Large intestine (tissue), 3 donors: ENCODE measurements at regions not wholly inside any gene's neighbourhood (a gene's known extent, or its start where the extent isn't known, plus 50 kb on each side); places are given as distances from the start of the nearest gene placed in this dataset.

Experiments
- DNase-seq, 2 donors: peaks; one replicate each; pipeline versions ENCODE4 v3.0.0 to v3.0.0-alpha.2; 2013
- H3K27ac ChIP-seq: one replicate; pipeline ENCODE4 v1.5.1; 2013; ENCODE audit warnings: low read length
- H3K27me3 ChIP-seq: 2 replicates; pipeline ENCODE4 v1.6.1; 2013; ENCODE audit warnings: low read length; ENCODE audit not compliant: control insufficient read depth, insufficient read depth
- H3K36me3 ChIP-seq: 2 replicates; pipeline ENCODE4 v1.6.1; 2013; ENCODE audit warnings: low read length; ENCODE audit not compliant: control insufficient read depth, insufficient read depth
- H3K4me1 ChIP-seq: one replicate; pipeline ENCODE4 v1.6.1; 2013; ENCODE audit warnings: low read length; ENCODE audit not compliant: control insufficient read depth, insufficient read depth
- H3K4me3 ChIP-seq: one replicate; pipeline ENCODE4 v1.5.1; 2013; ENCODE audit warnings: low read length
- H3K9me3 ChIP-seq: one replicate; pipeline ENCODE4 v1.6.1; 2013; ENCODE audit warnings: mild to moderate bottlenecking, low read depth, low read length, moderate library complexity; ENCODE audit not compliant: control insufficient read depth
- WGBS: methylation state at CpG from one replicate; pipeline ENCODE4 v1.1.5; 2013; ENCODE audit warnings: low lambda C conversion rate; ENCODE audit not compliant: insufficient coverage; 5-methylcytosine and 5-hydroxymethylcytosine counted together

GRCh38 chr3:5466065-5466464 lies 278.6 kb downstream of the EDEM1 start:
- H3K9me3 ChIP-seq: no peaks in the 10 kb centered on the region
- no peaks in the 10 kb centered on the region for H3K36me3 ChIP-seq
- DNase-seq: no peak
- 85% methylated on average over 2 of the region's 3 CpGs for WGBS
- H3K27ac ChIP-seq: no peak overlapping the region
- no peaks in the 10 kb centered on the region for H3K4me1 ChIP-seq
- H3K4me3 ChIP-seq: no peak overlapping the region
- no peaks in the 10 kb centered on the region for H3K27me3 ChIP-seq

GRCh38 chr3:5466717-5467116 lies 279.2 kb downstream of the EDEM1 start:
- H3K27me3 ChIP-seq: no peaks in the 10 kb centered on the region
- H3K4me3 ChIP-seq: no peak overlapping the region
- H3K36me3 ChIP-seq: no peaks in the 10 kb centered on the region
- no peaks in the 10 kb centered on the region for H3K4me1 ChIP-seq
- DNase-seq: no peak
- H3K27ac ChIP-seq: no peak overlapping the region
- H3K9me3 ChIP-seq: no peaks in the 10 kb centered on the region
- no CpG with 5 or more reads among the region's 1 CpG for WGBS

GRCh38 chr3:5473471-5473870 lies 286.0 kb downstream of the EDEM1 start:
- Histone ChIP-seq H3K36me3 (no peaks in the 10 kb centered on the region), H3K4me3 (no peak overlapping the region), H3K9me3 (no peaks in the 10 kb centered on the region), H3K4me1 (no peaks in the 10 kb centered on the region), H3K27ac (no peak overlapping the region), H3K27me3 (no peaks in the 10 kb centered on the region)
- WGBS: no CpG with 5 or more reads among the region's 1 CpG
- DNase-seq: no peak

GRCh38 chr3:5476403-5476802 lies 288.9 kb downstream of the EDEM1 start:
- WGBS: no CpG with 5 or more reads among the region's 2 CpGs
- no peaks in the 10 kb centered on the region for H3K4me1 ChIP-seq

GRCh38 chr3:5479229-5479799 lies 291.8 kb downstream of the EDEM1 start:
- Histone ChIP-seq H3K9me3 (no peaks in the 10 kb centered on the region), H3K4me3 (no peak overlapping the region), H3K36me3 (no peaks in the 10 kb centered on the region), H3K27ac (no peak overlapping the region), H3K27me3 (no peaks in the 10 kb centered on the region), H3K4me1 (no peaks in the 10 kb centered on the region)
- WGBS: 100% methylated on average over 1 of the region's 2 CpGs
- no peak for DNase-seq

More at GRCh38 chr3:5476403-5476802, 288.9 kb downstream of the EDEM1 start:
- no peaks in the 10 kb centered on the region for H3K9me3 ChIP-seq
- no peak overlapping the region for H3K4me3 ChIP-seq
- H3K27me3 ChIP-seq: no peaks in the 10 kb centered on the region
- no peaks in the 10 kb centered on the region for H3K36me3 ChIP-seq
- DNase-seq: no peak
- no peak overlapping the region for H3K27ac ChIP-seq

GRCh38 chr3:5480190-5480589 lies 292.7 kb downstream of the EDEM1 start:
- DNase-seq: no peak
- H3K9me3 ChIP-seq: no peaks in the 10 kb centered on the region
- no peak overlapping the region for H3K4me3 ChIP-seq
- no peaks in the 10 kb centered on the region for H3K4me1 ChIP-seq
- H3K36me3 ChIP-seq: no peaks in the 10 kb centered on the region
- no peak overlapping the region for H3K27ac ChIP-seq
- WGBS: 35% methylated on average over 2 of the region's 8 CpGs
- no peaks in the 10 kb centered on the region for H3K27me3 ChIP-seq

- Histone ChIP-seq H3K9me3 (no peaks in the 10 kb centered on the region), H3K27ac (no peak overlapping the region), H3K36me3 (no peaks in the 10 kb centered on the region), H3K4me3 (no peak overlapping the region), H3K4me1 (no peaks in the 10 kb centered on the region), H3K27me3 (no peaks in the 10 kb centered on the region)
- DNase-seq: no peak
- 95% methylated on average over 2 of the region's 5 CpGs for WGBS
Observed at GRCh38 chr3:5485427-5485826, 297.9 kb downstream of the EDEM1 start.

- no peaks in the 10 kb centered on the region for H3K27me3 ChIP-seq
- H3K4me1 ChIP-seq: no peaks in the 10 kb centered on the region
- no peaks in the 10 kb centered on the region for H3K36me3 ChIP-seq
- no peak overlapping the region for H3K27ac ChIP-seq
- no peak for DNase-seq
- H3K9me3 ChIP-seq: no peaks in the 10 kb centered on the region
- WGBS: 82% methylated on average over 7 of the region's 7 CpGs
- no peak overlapping the region for H3K4me3 ChIP-seq
Observed at GRCh38 chr3:5488771-5489170, 301.3 kb downstream of the EDEM1 start.

- no peak overlapping the region for H3K27ac ChIP-seq
- H3K9me3 ChIP-seq: no peaks in the 10 kb centered on the region
- H3K4me3 ChIP-seq: no peak overlapping the region
- DNase-seq: no peak
- H3K36me3 ChIP-seq: no peaks in the 10 kb centered on the region
- H3K4me1 ChIP-seq: no peaks in the 10 kb centered on the region
- H3K27me3 ChIP-seq: no peaks in the 10 kb centered on the region
- whole genome bisulfite sequencing: no CpG with 5 or more reads among the region's 3 CpGs
Observed at GRCh38 chr3:5489536-5489935, 302.0 kb downstream of the EDEM1 start.

- H3K9me3 ChIP-seq: no peaks in the 10 kb centered on the region
- no peak for DNase-seq
- H3K27me3 ChIP-seq: no peaks in the 10 kb centered on the region
- H3K4me3 ChIP-seq: no peak overlapping the region
- 80% methylated on average over 1 of the region's 3 CpGs for WGBS
- no peaks in the 10 kb centered on the region for H3K4me1 ChIP-seq
- no peaks in the 10 kb centered on the region for H3K36me3 ChIP-seq
- H3K27ac ChIP-seq: no peak overlapping the region
Observed at GRCh38 chr3:5494905-5495519, 307.5 kb downstream of the EDEM1 start.

GRCh38 chr3:5497497-5497896 lies 310.0 kb downstream of the EDEM1 start:
- Histone ChIP-seq H3K9me3 (no peaks in the 10 kb centered on the region), H3K4me1 (no peaks in the 10 kb centered on the region), H3K36me3 (no peaks in the 10 kb centered on the region), H3K27me3 (no peaks in the 10 kb centered on the region), H3K4me3 (no peak overlapping the region), H3K27ac (no peak overlapping the region)
- DNase-seq: no peak
